Small intestine (tissue), 7 donors: ENCODE measurements at regions not wholly inside any gene's neighbourhood (a gene's known extent, or its start where the extent isn't known, plus 50 kb on each side); places are given as distances from the start of the nearest gene placed in this dataset.
"Not testable (repeated sequence)": the region's sequence is repeated elsewhere in the genome, so short reads cannot be mapped to it uniquely, and the experiment has no call there.

ENCODE experiments used
- DNase-seq, 2 donors: peaks; one replicate each; pipeline versions ENCODE4 v3.0.0 to v3.0.0-alpha.2; 2013
- FAIRE-seq: peaks from 2 replicates; lab custom pipeline; 2012; peaks lifted over from hg19 to GRCh38; lab: Jason Lieb, UNC
- H3K27ac ChIP-seq, 3 donors: one replicate each; pipeline ENCODE4 v1.5.1; 2013; ENCODE audit warnings: low read length in 2 of 3, mild to moderate bottlenecking in 2 of 3, control low read depth in 1 of 3, inconsistent platforms in 1 of 3, low read depth in 1 of 3, moderate library complexity in 1 of 3
- H3K27me3 ChIP-seq, 3 donors: one replicate each; pipeline ENCODE4 v1.6.1; 2013; ENCODE audit warnings: low read length in 3 of 3, inconsistent platforms in 1 of 3; ENCODE audit not compliant: control insufficient read depth in 3 of 3, insufficient read depth in 3 of 3
- H3K36me3 ChIP-seq, 3 donors: one replicate each; pipeline ENCODE4 v1.6.1; 2013; ENCODE audit warnings: low read length in 3 of 3, inconsistent platforms in 1 of 3, low read depth in 1 of 3, mild to moderate bottlenecking in 1 of 3, moderate library complexity in 1 of 3; ENCODE audit not compliant: control insufficient read depth in 3 of 3, insufficient read depth in 2 of 3
- H3K4me1 ChIP-seq, 3 donors: one replicate each; pipeline ENCODE4 v1.6.1; 2013; ENCODE audit warnings: low read length in 2 of 3, inconsistent platforms in 1 of 3, low read depth in 1 of 3, mild to moderate bottlenecking in 1 of 3, moderate library complexity in 1 of 3; ENCODE audit not compliant: control insufficient read depth in 3 of 3, insufficient read depth in 2 of 3
- H3K4me3 ChIP-seq, 3 donors: one replicate each; pipeline ENCODE4 v1.5.1; 2013; ENCODE audit warnings: low read length in 3 of 3, control low read depth in 1 of 3, inconsistent platforms in 1 of 3, low read depth in 1 of 3, mild to moderate bottlenecking in 1 of 3, moderate library complexity in 1 of 3
- H3K9me3 ChIP-seq, 2 donors: one replicate each; pipeline ENCODE4 v1.6.1; 2013; ENCODE audit warnings: low read depth in 1 of 2, low read length in 1 of 2; ENCODE audit not compliant: control insufficient read depth in 2 of 2, insufficient read depth in 1 of 2
- WGBS, 3 donors: extraction: QIAGEN DNeasy Blood & Tissue Kit; methylation state at CpG; one replicate each; pipeline ENCODE4 v1.1.7; 2013; 5-methylcytosine and 5-hydroxymethylcytosine counted together
- donor health status: healthy with polysubstance abuse.
- donor health status: control.
- donor health status: control.
- donor health status: Bipolar disorder and iron deficiency.
- donor health status: healthy.

- Histone ChIP-seq H3K4me3 (no peak overlapping the region), H3K27me3 (no peaks in the 10 kb centered on the region), H3K27ac (no peak overlapping the region), H3K4me1 (no peaks in the 10 kb centered on the region), H3K36me3 (no peaks in the 10 kb centered on the region), H3K9me3 (no peaks in the 10 kb centered on the region)
- FAIRE-seq (peak; percentile 23), DNase-seq (no peak)
- 74 to 78% (median 75%) methylated on average over 3 of the region's 3 CpGs for WGBS, 3 donors
These were observed 142.6 kb upstream of the ST8SIA4 start for GRCh38 chr5:101045689-101046088.

DNA sequence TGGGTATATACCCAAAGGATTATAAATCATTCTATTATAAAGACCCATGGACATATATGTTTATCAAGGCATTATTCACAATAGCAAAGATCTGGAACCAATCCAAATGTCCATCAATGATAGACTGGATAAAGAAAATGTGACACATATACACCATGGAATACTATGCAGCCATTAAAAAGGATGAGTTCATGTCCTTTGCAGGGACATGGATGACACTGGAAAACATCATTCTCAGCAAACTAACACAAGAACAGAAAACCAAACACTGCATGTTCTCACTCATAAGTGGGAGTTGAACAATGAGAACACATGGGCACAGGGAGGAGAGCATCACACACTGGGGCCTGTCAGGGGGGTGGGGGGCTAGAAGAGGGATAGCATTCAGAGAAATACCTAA lies 136.9 kb upstream of the ST8SIA4 start:
- not testable (repeated sequence) for FAIRE-seq, H3K4me3 ChIP-seq

DNA sequence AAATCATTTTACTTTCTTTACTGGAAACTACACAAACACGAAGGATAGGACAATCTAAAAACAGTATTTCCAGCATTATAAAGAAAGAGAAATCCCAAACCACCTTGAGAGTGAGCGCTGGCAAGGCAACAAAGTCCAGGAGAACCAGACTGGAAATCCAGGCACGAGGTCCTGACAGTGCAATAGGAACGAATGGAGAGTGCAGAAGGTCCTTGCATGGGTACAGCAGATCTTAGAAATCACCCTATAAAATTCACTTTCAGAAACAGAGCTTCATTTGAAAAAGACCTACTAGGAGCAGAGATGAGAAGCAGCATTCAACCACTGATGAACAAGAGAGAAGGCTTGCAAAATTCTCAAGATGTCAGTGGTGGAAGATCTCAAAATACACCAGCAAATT lies 133.7 kb upstream of the ST8SIA4 start:
- no peaks in the 10 kb centered on the region for H3K4me1 ChIP-seq
- H3K9me3 ChIP-seq, result no peaks in the 10 kb centered on the region
- H3K27me3 ChIP-seq, result no peaks in the 10 kb centered on the region
- DNase-seq (no peak), FAIRE-seq (no peak)
- H3K27ac ChIP-seq, result no peak overlapping the region
- H3K4me3 ChIP-seq, result no peak overlapping the region
- no peaks in the 10 kb centered on the region for H3K36me3 ChIP-seq
- WGBS, 3 donors, result 63 to 81% (median 77%) methylated on average over 4 of the region's 4 CpGs

More for the DNA sequence above, 136.9 kb upstream of the ST8SIA4 start:
- not testable (repeated sequence) for DNase-seq, H3K36me3 ChIP-seq, H3K9me3 ChIP-seq, H3K27me3 ChIP-seq, H3K4me1 ChIP-seq, H3K27ac ChIP-seq

GRCh38 chr5:101035425-101035824 lies 132.3 kb upstream of the ST8SIA4 start:
- H3K4me3 ChIP-seq, result no peak overlapping the region
- H3K9me3 ChIP-seq, result no peaks in the 10 kb centered on the region
- no peaks in the 10 kb centered on the region for H3K27me3 ChIP-seq
- no peak for FAIRE-seq
- H3K27ac ChIP-seq, result no peak overlapping the region
- WGBS, 3 donors, result 89 to 97% (median 94%) methylated on average over 3 of the region's 3 CpGs
- DNase-seq, result no peak
- H3K36me3 ChIP-seq, result no peaks in the 10 kb centered on the region
- no peaks in the 10 kb centered on the region for H3K4me1 ChIP-seq

GRCh38 chr5:101024299-101024698 lies 121.2 kb upstream of the ST8SIA4 start:
- Histone ChIP-seq H3K36me3 (no peaks in the 10 kb centered on the region), H3K27ac (no peak overlapping the region), H3K4me1 (no peaks in the 10 kb centered on the region), H3K4me3 (no peak overlapping the region), H3K27me3 (peaks cover 0 to 1% (median 0%) of the 10 kb centered on the region in 3 donors), H3K9me3 (peaks cover 0 to 2% of the 10 kb centered on the region in 2 donors)
- FAIRE-seq (no peak), DNase-seq (no peak)
- WGBS, 3 donors, result 69 to 74% (median 73%) methylated on average over 2 of the region's 2 CpGs

DNA sequence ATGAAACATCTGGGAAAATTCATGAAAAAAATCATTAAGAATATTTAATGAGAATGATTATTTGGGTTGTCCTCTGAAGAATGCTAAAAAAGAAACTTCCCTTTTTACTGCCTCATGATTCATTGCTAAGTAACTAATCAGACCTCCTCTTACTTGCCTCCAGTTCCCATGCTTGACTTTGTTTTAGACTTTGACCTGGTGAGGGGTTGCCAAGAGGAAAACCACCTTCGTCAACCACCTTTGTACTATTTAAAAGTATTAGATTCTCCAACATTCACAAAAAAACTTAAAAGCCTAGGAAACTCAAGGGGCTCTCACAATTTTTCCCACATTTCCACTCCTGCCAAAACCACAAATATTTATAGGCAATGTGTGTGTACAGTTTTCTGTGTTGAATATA lies 115.2 kb upstream of the ST8SIA4 start:
- WGBS, 3 donors, result 16 to 39% (median 38%) methylated on average over 1 of the region's 1 CpG
- Histone ChIP-seq H3K9me3 (no peaks in the 10 kb centered on the region), H3K36me3 (no peaks in the 10 kb centered on the region), H3K27me3 (no peaks in the 10 kb centered on the region), H3K4me3 (no peak overlapping the region), H3K4me1 (no peaks in the 10 kb centered on the region), H3K27ac (no peak overlapping the region)
- DNase-seq (no peak), FAIRE-seq (no peak)

DNA sequence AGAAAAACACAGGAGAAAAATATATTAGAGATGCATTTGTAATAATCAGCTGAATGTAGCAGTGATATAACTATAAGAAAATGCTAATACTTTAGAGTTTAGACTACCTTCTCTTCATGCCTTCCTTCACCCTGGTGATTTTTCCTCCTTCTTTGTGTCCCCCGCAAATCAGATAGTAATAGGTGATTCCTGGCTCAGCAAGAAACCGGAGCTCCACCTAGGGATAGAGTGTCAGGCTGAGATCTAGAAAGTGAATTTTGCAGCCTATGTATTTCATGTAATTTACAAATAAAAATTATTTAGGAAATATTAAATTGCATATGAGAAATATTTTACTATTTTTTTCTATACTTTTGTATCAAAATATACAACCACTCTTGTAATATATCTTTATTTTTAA lies 109.8 kb upstream of the ST8SIA4 start:
- no peaks in the 10 kb centered on the region for H3K4me1 ChIP-seq
- H3K36me3 ChIP-seq, result no peaks in the 10 kb centered on the region
- 55 to 65% (median 63%) methylated on average over 2 of the region's 2 CpGs for WGBS, 3 donors
- H3K27me3 ChIP-seq, result no peaks in the 10 kb centered on the region
- peak; percentile 73 for FAIRE-seq
- H3K9me3 ChIP-seq, result no peaks in the 10 kb centered on the region
- no peak overlapping the region for H3K4me3 ChIP-seq
- H3K27ac ChIP-seq, result no peak overlapping the region
- DNase-seq, result no peak

DNA sequence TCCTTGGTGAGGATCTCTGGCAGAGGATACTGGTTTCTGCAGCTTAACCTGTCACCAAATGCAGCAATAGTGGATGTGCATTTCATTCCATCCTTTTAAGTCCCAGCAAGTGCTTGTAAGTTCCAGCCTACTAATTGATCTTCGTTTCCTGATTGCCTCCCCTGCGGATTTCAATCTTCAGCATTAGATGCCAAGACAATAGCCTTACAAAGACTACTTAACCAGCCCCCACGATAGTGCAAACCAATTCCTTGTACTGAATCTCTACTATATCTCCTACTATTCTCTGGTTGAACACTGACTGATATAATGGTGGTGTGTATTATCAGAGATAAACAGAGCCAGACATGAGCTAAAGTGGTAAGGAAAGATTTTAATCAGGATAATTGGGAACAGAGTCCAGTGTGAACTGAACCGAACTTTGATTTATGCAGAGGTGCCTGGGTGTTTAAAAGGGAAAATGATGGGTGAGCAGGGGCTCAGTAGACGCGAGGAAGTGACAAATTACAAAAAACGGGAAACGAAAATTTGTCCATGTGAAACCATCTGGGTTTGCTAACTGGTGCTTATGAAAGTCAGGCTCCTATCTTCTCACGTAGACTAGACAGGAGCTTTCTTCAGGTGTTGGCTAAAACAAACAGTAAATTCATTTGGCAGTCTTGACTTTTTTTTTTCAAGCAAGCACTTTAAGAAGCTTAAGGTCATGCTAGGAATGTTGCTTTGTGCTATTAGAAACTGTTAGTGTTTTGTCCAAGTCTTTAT lies 106.9 kb upstream of the ST8SIA4 start:
- FAIRE-seq (no peak), DNase-seq (no peak)
- no peak overlapping the region for H3K4me3 ChIP-seq
- no peaks in the 10 kb centered on the region for H3K4me1 ChIP-seq
- no peak overlapping the region for H3K27ac ChIP-seq
- H3K36me3 ChIP-seq, result no peaks in the 10 kb centered on the region
- no peaks in the 10 kb centered on the region for H3K27me3 ChIP-seq
- WGBS, 3 donors, result 32 to 63% (median 33%) methylated on average over 9 of the region's 9 CpGs
- no peaks in the 10 kb centered on the region for H3K9me3 ChIP-seq

DNA sequence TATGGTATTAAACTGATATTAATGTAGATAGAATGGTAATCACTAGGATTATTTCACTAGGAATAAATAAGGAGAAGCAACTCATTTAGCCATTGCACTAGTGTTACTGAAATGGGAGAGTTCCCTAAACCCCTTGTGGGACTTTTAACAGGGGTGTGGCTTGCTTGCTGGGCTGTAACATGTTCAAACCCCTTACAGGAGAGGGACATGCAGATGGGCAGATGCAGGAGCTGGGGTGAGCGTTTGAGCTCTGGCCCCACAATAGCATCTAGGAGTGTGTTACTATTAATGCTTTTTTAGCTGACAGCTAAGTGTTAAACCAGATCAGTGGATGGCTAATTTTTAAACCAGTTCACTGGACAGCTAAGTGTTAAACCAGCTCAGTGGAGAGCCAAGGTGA lies 89.3 kb upstream of the ST8SIA4 start:
- Histone ChIP-seq H3K9me3 (peaks cover 0 to 4% of the 10 kb centered on the region in 2 donors), H3K36me3 (no peaks in the 10 kb centered on the region), H3K4me3 (no peak overlapping the region), H3K4me1 (no peaks in the 10 kb centered on the region), H3K27me3 (no peaks in the 10 kb centered on the region), H3K27ac (no peak overlapping the region)
- no peak for DNase-seq
- FAIRE-seq, result no peak
- 74 to 94% (median 81%) methylated on average over 1 of the region's 1 CpG for WGBS, 3 donors
